ENCODE measurements at regions not wholly inside any gene's neighbourhood (a gene's known extent, or its start where the extent isn't known, plus 50 kb on each side); places are given as distances from the start of the nearest gene placed in this dataset.
"Not testable (repeated sequence)": the region's sequence is repeated elsewhere in the genome, so short reads cannot be mapped to it uniquely, and the experiment has no call there.

- DNase-seq = no peak
- intact Hi-C loops (cut with DNase I) = no loop called here
- 77 to 78% methylated on average over 5 of the region's 5 CpGs for WGBS, 2 donors
These were observed 484.8 kb upstream of the DPP6 start for GRCh38 chr7:153567426-153567825.

DNA sequence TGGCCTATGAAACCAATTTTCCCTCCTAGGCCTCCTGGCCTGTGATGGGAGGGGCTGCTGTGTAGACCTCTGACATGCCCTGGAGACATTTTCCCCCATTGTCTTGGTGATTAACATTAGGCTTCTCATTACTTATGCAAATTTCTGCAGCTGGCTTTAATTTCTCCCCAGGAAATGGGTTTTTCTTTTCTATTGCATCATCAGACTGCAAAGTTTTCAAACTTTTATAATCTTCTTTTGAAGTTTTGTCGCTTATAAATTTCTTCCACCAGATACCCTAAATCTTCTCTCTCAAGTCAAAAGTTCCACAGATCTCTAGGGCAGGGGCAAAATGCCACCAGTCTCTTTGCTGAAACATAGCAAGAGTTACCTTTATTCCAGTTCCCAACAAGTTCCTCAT, 482.7 kb upstream of the DPP6 start:
- H3K27ac ChIP-seq; intact Hi-C loops (cut with DNase I); H3K9me3 ChIP-seq; DNase-seq; H3K4me1 ChIP-seq; H3K27me3 ChIP-seq; H3K4me3 ChIP-seq (replicated peaks in 1 of 3); H3K36me3 ChIP-seq: not testable (repeated sequence)
- 87 to 98% methylated on average over 1 of the region's 1 CpG for WGBS, 2 donors

More at GRCh38 chr7:153567426-153567825, 484.8 kb upstream of the DPP6 start:
- no peaks in the 10 kb centered on the region for H3K9me3 ChIP-seq
- H3K27me3 ChIP-seq = no peaks in the 10 kb centered on the region
- H3K36me3 ChIP-seq = no peaks in the 10 kb centered on the region
- no peak overlapping the region for H3K4me3 ChIP-seq (replicated peaks in 1 of 3)
- no peaks in the 10 kb centered on the region for H3K4me1 ChIP-seq
- TF ChIP-seq CTCF (IDR thresholded peaks at IDR 0.05) (no peak), POLR2A (IDR thresholded peaks at IDR 0.05) (no peak)
- no peak overlapping the region for H3K27ac ChIP-seq

DNA sequence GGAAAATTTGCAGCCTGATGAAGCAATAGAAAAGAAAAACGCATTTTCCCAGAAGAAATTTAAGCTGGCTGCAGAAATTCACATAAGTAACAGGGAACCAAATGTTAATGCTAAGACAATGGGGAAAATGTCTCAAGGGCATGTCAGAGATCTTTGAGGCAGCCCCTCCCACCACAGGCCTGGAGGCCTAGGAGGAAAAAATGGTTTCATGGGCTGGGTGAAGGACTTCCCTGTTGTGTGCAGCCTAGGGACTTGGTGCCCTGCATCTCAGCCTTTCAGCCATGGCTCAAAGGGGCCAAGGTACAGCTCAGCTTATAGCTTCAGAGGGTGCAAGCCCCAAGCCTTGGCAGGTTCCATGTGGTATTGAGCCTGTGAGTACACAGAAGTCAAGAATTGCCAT, 476.1 kb upstream of the DPP6 start:
- intact Hi-C loops (cut with DNase I) = no loop called here
- no peak for TF ChIP-seq POLR2A (IDR thresholded peaks at IDR 0.05)
- TF ChIP-seq CTCF (IDR thresholded peaks at IDR 0.05) = no peak
- H3K9me3 ChIP-seq = no peaks in the 10 kb centered on the region

DNA sequence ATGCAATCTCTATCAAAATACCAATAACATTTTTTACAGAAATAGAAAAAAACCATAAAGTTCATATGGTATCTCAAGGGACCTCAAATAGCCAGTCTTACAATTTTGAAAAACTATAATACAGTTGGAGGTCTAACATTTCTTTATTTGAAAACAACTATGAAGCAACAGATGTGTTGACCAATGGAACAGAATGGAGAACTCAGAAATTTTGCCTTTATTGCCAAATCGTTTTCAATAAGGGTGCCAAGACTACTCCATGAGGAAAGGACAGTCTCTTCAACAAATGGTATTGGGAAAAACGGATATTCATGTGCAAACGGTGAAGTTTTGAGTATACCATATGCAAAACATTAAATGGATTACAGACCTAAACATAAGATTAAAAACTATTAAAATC, 470.8 kb upstream of the DPP6 start:
- Histone ChIP-seq H3K27ac (no peak overlapping the region), H3K9me3 (no peaks in the 10 kb centered on the region), H3K27me3 (no peaks in the 10 kb centered on the region), H3K4me3 (replicated peaks in 1 of 3) (no peak overlapping the region), H3K36me3 (no peaks in the 10 kb centered on the region), H3K4me1 (no peaks in the 10 kb centered on the region)
- TF ChIP-seq POLR2A (IDR thresholded peaks at IDR 0.05) = no peak
- no peak for TF ChIP-seq CTCF (IDR thresholded peaks at IDR 0.05)
- no peak for DNase-seq
- intact Hi-C loops (cut with DNase I) = no loop called here
- 66 to 71% methylated on average over 3 of the region's 3 CpGs for WGBS, 2 donors

More for the DNA sequence above, 476.1 kb upstream of the DPP6 start:
- Histone ChIP-seq H3K27me3 (no peaks in the 10 kb centered on the region), H3K4me1 (no peaks in the 10 kb centered on the region), H3K36me3 (no peaks in the 10 kb centered on the region), H3K27ac (no peak overlapping the region), H3K4me3 (replicated peaks in 1 of 3) (no peak overlapping the region)
- no peak for DNase-seq
- WGBS, 2 donors = 98% methylated on average over 1 of the region's 1 CpG

DNA sequence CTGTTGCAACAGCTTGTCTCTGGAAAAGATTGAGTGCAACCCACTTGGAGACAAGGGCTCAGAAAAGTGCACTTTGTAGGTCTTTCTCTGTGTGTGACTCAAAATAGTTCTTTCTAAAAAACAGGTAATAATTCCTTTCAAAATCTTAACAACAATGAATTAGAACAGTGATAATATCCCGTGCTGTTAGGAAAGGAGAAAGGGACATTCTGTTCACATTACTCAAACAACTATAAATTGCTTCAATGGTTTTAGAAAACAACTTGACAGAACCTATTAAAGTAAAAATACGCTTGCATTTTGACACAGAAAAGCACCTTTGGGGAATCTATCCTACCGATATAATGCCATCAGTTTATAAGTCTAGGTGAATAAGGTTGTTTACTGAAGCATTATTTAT, 468.1 kb upstream of the DPP6 start:
- Histone ChIP-seq H3K36me3 (no peaks in the 10 kb centered on the region), H3K4me1 (no peaks in the 10 kb centered on the region), H3K4me3 (replicated peaks in 1 of 3) (no peak overlapping the region), H3K27me3 (no peaks in the 10 kb centered on the region), H3K27ac (no peak overlapping the region), H3K9me3 (no peaks in the 10 kb centered on the region)
- 67 to 74% methylated on average over 3 of the region's 3 CpGs for WGBS, 2 donors
- DNase-seq = no peak
- TF ChIP-seq CTCF (IDR thresholded peaks at IDR 0.05) (no peak), POLR2A (IDR thresholded peaks at IDR 0.05) (no peak)
- intact Hi-C loops (cut with DNase I) = no loop called here

GRCh38 chr7:153588586-153588985, 463.6 kb upstream of the DPP6 start:
- H3K27ac ChIP-seq = no peak overlapping the region
- TF ChIP-seq POLR2A (IDR thresholded peaks at IDR 0.05) = no peak
- TF ChIP-seq CTCF (IDR thresholded peaks at IDR 0.05) = no peak
- H3K4me1 ChIP-seq = no peaks in the 10 kb centered on the region
- no peak overlapping the region for H3K4me3 ChIP-seq (replicated peaks in 1 of 3)
- DNase-seq = no peak
- WGBS, 2 donors = 70 to 73% methylated on average over 5 of the region's 5 CpGs
- no peaks in the 10 kb centered on the region for H3K27me3 ChIP-seq
- intact Hi-C loops (cut with DNase I) = no loop called here
- H3K9me3 ChIP-seq = no peaks in the 10 kb centered on the region
- H3K36me3 ChIP-seq = no peaks in the 10 kb centered on the region

All from thyroid gland (tissue), 4 donors.